ENCODE measurements at regions not wholly inside any gene's neighbourhood (a gene's known extent, or its start where the extent isn't known, plus 50 kb on each side); places are given as distances from the start of the nearest gene placed in this dataset.

DNA sequence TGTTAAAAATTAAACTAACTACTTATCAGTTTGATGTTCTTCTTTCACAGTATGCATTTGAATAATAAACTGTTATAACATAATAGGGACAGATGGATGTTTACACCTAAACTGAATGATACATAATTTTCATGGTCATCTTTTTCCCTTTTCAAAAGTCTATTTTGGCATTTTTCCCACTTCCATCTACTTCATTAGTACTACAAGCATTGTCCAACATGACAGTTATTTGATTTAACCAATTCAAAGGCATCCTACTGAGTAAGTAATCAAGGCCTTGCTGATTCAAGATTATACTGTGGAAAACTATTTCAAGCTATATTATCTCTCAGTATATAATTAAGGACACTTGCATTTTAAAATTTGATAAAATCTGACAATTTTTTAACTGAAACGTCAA is 212.9 kb downstream of the FAT4 start:
- H2AFZ ChIP-seq (ENCODE audit: low read length) = no peak overlapping the region
- no peak overlapping the region for H3K4me3 ChIP-seq (replicated peaks in 1 of 3; ENCODE audit: insufficient read depth in 1 of 3, low read depth in 2 of 3, low read length in 3 of 3)
- H3K9me3 ChIP-seq (ENCODE audit: low read length) = no peaks in the 10 kb centered on the region
- 0% methylated on average over 1 of the region's 1 CpG for WGBS (ENCODE audit: low lambda C conversion rate)
- BruUV-seq (replicated peaks) = no TSS peak
- ATAC-seq (no peak), FAIRE-seq (no peak), DNase-seq (ENCODE audit: low spot score) (no peak)
- no peaks in the 10 kb centered on the region for H3K27me3 ChIP-seq (ENCODE audit: control insufficient read depth in 1 of 2, insufficient read depth in 2 of 2, low read length in 2 of 2)
- POLR2A ChIA-PET = no interaction called here
- H3K27ac ChIP-seq (ENCODE audit: extremely low read length, insufficient read depth, low read length) = no peak overlapping the region
- intact Hi-C loops (cut with micrococcal nuclease; ENCODE audit: unreplicated experiment) (loop anchor here (10.0 kb wide), 1 partner anchor 213 kb away; the partner anchor contains the start of gene FAT4), in situ Hi-C loops (cut with HindIII; ENCODE audit: extremely low pct_ligation_motif_present, low pct_unique_long_range_greater_than_20kb) (no loop called here)
- no peaks in the 10 kb centered on the region for H4K20me1 ChIP-seq (ENCODE audit: insufficient read depth, low read length)
- H3K36me3 ChIP-seq (replicated peaks in 1 of 2; ENCODE audit: control insufficient read depth in 1 of 2, insufficient read depth in 2 of 2, low read length in 2 of 2) = no peaks in the 10 kb centered on the region
- no peaks in the 10 kb centered on the region for H3K79me2 ChIP-seq (ENCODE audit: insufficient read depth, low read length)
- no peak overlapping the region for H3K9ac ChIP-seq (ENCODE audit: insufficient read depth, low read depth, low read length)
- no peak overlapping the region for H3K4me2 ChIP-seq (ENCODE audit: low read depth, low read length)
- CTCF ChIA-PET (ENCODE audit: low intra/inter-chr PET ratio, low total read pairs) = no interaction called here
- no peaks in the 10 kb centered on the region for H3K4me1 ChIP-seq (ENCODE audit: insufficient read depth, low read length)
- TF ChIP-seq ZNF629 (CRISPR knock-in tag; conservative IDR thresholded peaks at IDR 0.05) (no peak), GATAD1 (CRISPR knock-in tag; IDR thresholded peaks at IDR 0.05) (no peak), MLLT10 (CRISPR knock-in tag; IDR thresholded peaks at IDR 0.05) (no peak), TCF12 (IDR thresholded peaks at IDR 0.05) (no peak), TCF12 (CRISPR knock-in tag; IDR thresholded peaks at IDR 0.05) (no peak), MIXL1 (CRISPR knock-in tag; IDR thresholded peaks at IDR 0.05) (no peak), PITX1 (CRISPR knock-in tag; IDR thresholded peaks at IDR 0.05) (no peak), ZNF224 (CRISPR knock-in tag; IDR thresholded peaks at IDR 0.05) (no peak), REPIN1 (CRISPR knock-in tag; IDR thresholded peaks at IDR 0.05; ENCODE audit: borderline replicate concordance, low read depth) (no peak), ZNF552 (CRISPR knock-in tag; IDR thresholded peaks at IDR 0.05; ENCODE audit: borderline replicate concordance) (no peak)
- TF ChIP-seq, protein P1, sequence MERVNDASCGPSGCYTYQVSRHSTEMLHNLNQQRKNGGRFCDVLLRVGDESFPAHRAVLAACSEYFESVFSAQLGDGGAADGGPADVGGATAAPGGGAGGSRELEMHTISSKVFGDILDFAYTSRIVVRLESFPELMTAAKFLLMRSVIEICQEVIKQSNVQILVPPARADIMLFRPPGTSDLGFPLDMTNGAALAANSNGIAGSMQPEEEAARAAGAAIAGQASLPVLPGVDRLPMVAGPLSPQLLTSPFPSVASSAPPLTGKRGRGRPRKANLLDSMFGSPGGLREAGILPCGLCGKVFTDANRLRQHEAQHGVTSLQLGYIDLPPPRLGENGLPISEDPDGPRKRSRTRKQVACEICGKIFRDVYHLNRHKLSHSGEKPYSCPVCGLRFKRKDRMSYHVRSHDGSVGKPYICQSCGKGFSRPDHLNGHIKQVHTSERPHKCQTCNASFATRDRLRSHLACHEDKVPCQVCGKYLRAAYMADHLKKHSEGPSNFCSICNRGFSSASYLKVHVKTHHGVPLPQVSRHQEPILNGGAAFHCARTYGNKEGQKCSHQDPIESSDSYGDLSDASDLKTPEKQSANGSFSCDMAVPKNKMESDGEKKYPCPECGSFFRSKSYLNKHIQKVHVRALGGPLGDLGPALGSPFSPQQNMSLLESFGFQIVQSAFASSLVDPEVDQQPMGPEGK (CRISPR knock-in tag; IDR thresholded peaks at IDR 0.05) = no peak
- TF ChIP-seq, protein P2, sequence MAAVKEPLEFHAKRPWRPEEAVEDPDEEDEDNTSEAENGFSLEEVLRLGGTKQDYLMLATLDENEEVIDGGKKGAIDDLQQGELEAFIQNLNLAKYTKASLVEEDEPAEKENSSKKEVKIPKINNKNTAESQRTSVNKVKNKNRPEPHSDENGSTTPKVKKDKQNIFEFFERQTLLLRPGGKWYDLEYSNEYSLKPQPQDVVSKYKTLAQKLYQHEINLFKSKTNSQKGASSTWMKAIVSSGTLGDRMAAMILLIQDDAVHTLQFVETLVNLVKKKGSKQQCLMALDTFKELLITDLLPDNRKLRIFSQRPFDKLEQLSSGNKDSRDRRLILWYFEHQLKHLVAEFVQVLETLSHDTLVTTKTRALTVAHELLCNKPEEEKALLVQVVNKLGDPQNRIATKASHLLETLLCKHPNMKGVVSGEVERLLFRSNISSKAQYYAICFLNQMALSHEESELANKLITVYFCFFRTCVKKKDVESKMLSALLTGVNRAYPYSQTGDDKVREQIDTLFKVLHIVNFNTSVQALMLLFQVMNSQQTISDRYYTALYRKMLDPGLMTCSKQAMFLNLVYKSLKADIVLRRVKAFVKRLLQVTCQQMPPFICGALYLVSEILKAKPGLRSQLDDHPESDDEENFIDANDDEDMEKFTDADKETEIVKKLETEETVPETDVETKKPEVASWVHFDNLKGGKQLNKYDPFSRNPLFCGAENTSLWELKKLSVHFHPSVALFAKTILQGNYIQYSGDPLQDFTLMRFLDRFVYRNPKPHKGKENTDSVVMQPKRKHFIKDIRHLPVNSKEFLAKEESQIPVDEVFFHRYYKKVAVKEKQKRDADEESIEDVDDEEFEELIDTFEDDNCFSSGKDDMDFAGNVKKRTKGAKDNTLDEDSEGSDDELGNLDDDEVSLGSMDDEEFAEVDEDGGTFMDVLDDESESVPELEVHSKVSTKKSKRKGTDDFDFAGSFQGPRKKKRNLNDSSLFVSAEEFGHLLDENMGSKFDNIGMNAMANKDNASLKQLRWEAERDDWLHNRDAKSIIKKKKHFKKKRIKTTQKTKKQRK (IDR thresholded peaks at IDR 0.05; ENCODE audit: low read length) = no peak
